HepG2 (cell line): ENCODE measurements at regions not wholly inside any gene's neighbourhood (a gene's known extent, or its start where the extent isn't known, plus 50 kb on each side); places are given as distances from the start of the nearest gene placed in this dataset.
A peak's percentile ranks its signal among the peaks of the same experiment; 100 is the strongest.

ENCODE experiments used
- BCLAF1 ChIP-seq: fragments of 450-650 bp; IDR thresholded peaks from 2 replicates; pipeline ENCODE4 v1.6.1; 2017; ENCODE audit warnings: mild to moderate bottlenecking
- E2F1 ChIP-seq: sonication (generic); formaldehyde crosslinking; IDR thresholded peaks from 2 replicates; pipeline ENCODE4 v1.5.0; 2020; ENCODE audit warnings: missing genetic modification reagents
- EP300 ChIP-seq, 3 experiments: sonication (generic) in 1 of 3; formaldehyde crosslinking in 1 of 3; IDR thresholded peaks; 2 replicates each; pipeline versions ENCODE4 v1.5.1 to v1.6.1; 2011 to 2020; ENCODE audit warnings: low read depth in 2 of 3, low read length in 2 of 3, borderline replicate concordance in 1 of 3, improper control_type of control experiment in 1 of 3, mild to moderate bottlenecking in 1 of 3, missing genetic modification reagents in 1 of 3, moderate library complexity in 1 of 3
- HNF4A ChIP-seq: sonication (generic); formaldehyde crosslinking; IDR thresholded peaks from 2 replicates; pipeline ENCODE4 v1.4.0; 2020; ENCODE audit warnings: missing genetic modification reagents
- HNRNPLL ChIP-seq: fragments of 200-400 bp; formaldehyde crosslinking; IDR thresholded peaks from 2 replicates; pipeline ENCODE4 v1.6.1; 2017; ENCODE audit warnings: mild to moderate bottlenecking, low read depth, low read length; ENCODE audit not compliant: poor library complexity, severe bottlenecking
- KLF6 ChIP-seq: IDR thresholded peaks from 2 replicates; pipeline ENCODE4 v1.8.0; 2016; ENCODE audit warnings: missing biosample characterization, missing genetic modification reagents
- LCORL ChIP-seq, 2 experiments: fragments of 450-650 bp in 1 of 2; sonication (generic) in 1 of 2; formaldehyde crosslinking in 1 of 2; IDR thresholded peaks; 2 replicates each; pipeline versions ENCODE4 v1.5.0 to v1.6.1; 2017 to 2020; ENCODE audit warnings: antibody characterized with exemption in 1 of 2, missing genetic modification reagents in 1 of 2
- SIX1 ChIP-seq: sonication (generic); formaldehyde crosslinking; IDR thresholded peaks from 2 replicates; pipeline ENCODE4 v1.4.0; 2020; ENCODE audit warnings: missing genetic modification reagents, borderline replicate concordance
- ZBED4 ChIP-seq: sonication (generic); formaldehyde crosslinking; IDR thresholded peaks from 2 replicates; pipeline ENCODE4 v1.4.0; 2020; ENCODE audit warnings: missing genetic modification reagents, borderline replicate concordance
- ZFP91 ChIP-seq: sonication (generic); formaldehyde crosslinking; IDR thresholded peaks from 2 replicates; pipeline ENCODE4 v1.9.0; 2022; ENCODE audit warnings: missing genetic modification reagents, mild to moderate bottlenecking, borderline replicate concordance
- ZFX ChIP-seq: sonication (generic); formaldehyde crosslinking; IDR thresholded peaks from 2 replicates; pipeline ENCODE4 v1.4.0; 2020; ENCODE audit warnings: mild to moderate bottlenecking, low read depth, missing genetic modification reagents, moderate library complexity
- ZMYM3 ChIP-seq: sonication (generic); formaldehyde crosslinking; IDR thresholded peaks from 2 replicates; pipeline ENCODE4 v1.5.1; 2020; ENCODE audit warnings: mild to moderate bottlenecking, missing genetic modification reagents
- ZNF564 ChIP-seq: sonication (generic); formaldehyde crosslinking; IDR thresholded peaks from 2 replicates; pipeline ENCODE4 v1.8.1; 2023; ENCODE audit warnings: mild to moderate bottlenecking, missing genetic modification reagents
- TF ChIP-seq, protein P1 (sequence below): sonication (generic); formaldehyde crosslinking; IDR thresholded peaks from 2 replicates; pipeline ENCODE4 v1.8.0; 2022; ENCODE audit warnings: missing genetic modification reagents, mild to moderate bottlenecking, inconsistent platforms, borderline replicate concordance

DNA sequence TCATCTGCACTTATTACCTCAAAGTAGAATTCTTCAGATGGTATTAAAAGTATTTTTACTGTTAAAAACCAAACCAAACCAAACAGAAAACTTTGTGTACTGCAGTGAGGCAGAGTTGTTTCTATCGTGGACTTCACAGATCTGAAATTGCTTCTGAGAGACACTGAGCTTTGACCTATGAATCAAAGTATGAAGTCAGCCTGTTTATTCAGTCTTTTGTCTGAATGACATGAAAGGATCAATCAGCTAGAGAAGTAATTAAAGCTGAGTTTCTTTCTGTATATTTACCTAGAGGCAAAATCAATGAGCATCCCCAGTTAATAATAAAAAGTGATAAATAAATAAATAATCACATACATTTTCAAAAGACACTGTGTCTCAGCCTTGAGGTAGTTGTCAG, 2121.0 kb downstream of the PCDH7 start (continued):
- no peak for TF ChIP-seq BCLAF1
- TF ChIP-seq HNRNPLL: no peak
- TF ChIP-seq, protein P1, sequence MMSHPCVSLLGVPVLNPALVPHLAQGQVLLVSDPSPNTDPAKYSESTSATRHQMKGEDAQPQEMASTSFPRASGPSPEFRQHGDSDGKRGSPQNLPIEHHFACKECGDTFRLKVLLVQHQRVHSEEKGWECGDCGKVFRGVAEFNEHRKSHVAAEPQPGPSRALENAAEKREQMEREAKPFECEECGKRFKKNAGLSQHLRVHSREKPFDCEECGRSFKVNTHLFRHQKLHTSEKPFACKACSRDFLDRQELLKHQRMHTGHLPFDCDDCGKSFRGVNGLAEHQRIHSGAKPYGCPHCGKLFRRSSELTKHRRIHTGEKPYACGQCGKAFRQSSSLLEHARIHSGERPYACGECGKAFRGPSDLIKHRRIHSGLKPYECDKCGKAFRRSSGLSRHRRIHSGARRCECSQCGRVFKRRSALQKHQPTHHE (CRISPR knock-in tag): no peak
- no peak for TF ChIP-seq ZMYM3
- no peak for TF ChIP-seq ZFP91 (CRISPR knock-in tag)
- no peak for TF ChIP-seq LCORL (IDR thresholded peaks at IDR 0.05)
- no peak for TF ChIP-seq LCORL (CRISPR knock-in tag; IDR thresholded peaks at IDR 0.05)
- TF ChIP-seq EP300 (IDR thresholded peaks at IDR 0.05; ENCODE audit: low read depth in 2 of 2, low read length in 2 of 2): peak in 1 of 2 experiments; percentile 23; a peak in 1 of 4 replicates
- TF ChIP-seq EP300 (CRISPR knock-in tag; IDR thresholded peaks at IDR 0.05; ENCODE audit: borderline replicate concordance): no peak
- TF ChIP-seq ZBED4 (CRISPR knock-in tag): no peak
- TF ChIP-seq ZFX (CRISPR knock-in tag): no peak
- no peak for TF ChIP-seq ZNF564 (CRISPR knock-in tag)
- TF ChIP-seq SIX1 (CRISPR knock-in tag): no peak
- no peak for TF ChIP-seq E2F1 (CRISPR knock-in tag)
- no peak for TF ChIP-seq KLF6 (CRISPR knock-in tag)
- TF ChIP-seq HNF4A (CRISPR knock-in tag): peak; percentile 39; the same call in 1 of the 2 replicates
